ENCODE measurements at regions not wholly inside any gene's neighbourhood (a gene's known extent, or its start where the extent isn't known, plus 50 kb on each side); places are given as distances from the start of the nearest gene placed in this dataset.

- no peaks in the 10 kb centered on the region for H3K4me1 ChIP-seq (replicated peaks in 1 of 4; ENCODE audit: control insufficient read depth in 3 of 4, insufficient read depth in 4 of 4, low read length in 3 of 4)
- H4K8ac ChIP-seq (ENCODE audit: extremely low read depth, insufficient read depth, low read length), result no peak overlapping the region
- no peak overlapping the region for H2AK5ac ChIP-seq (ENCODE audit: low read depth, low read length)
- no peak overlapping the region for H2AFZ ChIP-seq (ENCODE audit: low read length)
- no peak overlapping the region for H3K23ac ChIP-seq (ENCODE audit: insufficient read length)
- CTCF ChIA-PET (ENCODE audit: partially characterized antibody), result interaction anchor here (1.1 kb wide), 1 partner anchor 8 kb away, joined by 4 read pairs; no protein-coding TSS in a partner anchor
- H3K9me3 ChIP-seq (ENCODE audit: insufficient read depth in 2 of 2, low read depth in 1 of 2, low read length in 1 of 2), result no peaks in the 10 kb centered on the region
- peaks cover 2% of the 10 kb centered on the region; the same call in 1 of the 2 replicates for H3K23me2 ChIP-seq (ENCODE audit: low read depth, low read length)
- H2BK15ac ChIP-seq (ENCODE audit: low read length), result no peak overlapping the region
- H3K14ac ChIP-seq (ENCODE audit: insufficient read length), result no peak overlapping the region
- no peak for TF ChIP-seq E2F6 (IDR thresholded peaks at IDR 0.05)
- no peak overlapping the region for H4K91ac ChIP-seq (replicated peaks; ENCODE audit: insufficient read length, low read length)
- no peak for DNase-seq (ENCODE audit: low read depth in 1 of 2, low spot score in 2 of 2)
- H2BK5ac ChIP-seq (ENCODE audit: low read depth, low read length), result no peak overlapping the region
- no peak overlapping the region for H3K56ac ChIP-seq (replicated peaks; ENCODE audit: insufficient read length, low read depth, low read length)
- H4K5ac ChIP-seq (ENCODE audit: insufficient read length, low read depth, low read length), result no peak overlapping the region
- H3K4me2 ChIP-seq (ENCODE audit: insufficient read depth in 1 of 2, low read depth in 2 of 2, low read length in 2 of 2), result no peak overlapping the region
- no peak overlapping the region for H2BK120ac ChIP-seq (replicated peaks; ENCODE audit: low read depth, low read length)
- H3K27ac ChIP-seq (ENCODE audit: low read depth, low read length), result no peak overlapping the region
- no peak overlapping the region for H3K18ac ChIP-seq (ENCODE audit: extremely low read depth, low read length)
- H3K36me3 ChIP-seq (ENCODE audit: control insufficient read depth in 2 of 4, insufficient read depth in 4 of 4, low read length in 3 of 4), result no peaks in the 10 kb centered on the region
- no peaks in the 10 kb centered on the region for H3K79me2 ChIP-seq (ENCODE audit: control insufficient read depth in 1 of 2, insufficient read depth in 2 of 2, low read length in 2 of 2)
- no peak overlapping the region for H3K9ac ChIP-seq (replicated peaks in 1 of 4; ENCODE audit: extremely low read depth in 1 of 4, low read depth in 3 of 4, low read length in 3 of 4)
- H3K79me1 ChIP-seq (ENCODE audit: low read depth, low read length), result no peaks in the 10 kb centered on the region
- H3K27me3 ChIP-seq (replicated peaks in 1 of 4; ENCODE audit: control insufficient read depth in 3 of 4, extremely low read depth in 1 of 4, insufficient read depth in 3 of 4, low read length in 3 of 4), result no peaks in the 10 kb centered on the region
- no peak overlapping the region for H2BK20ac ChIP-seq (ENCODE audit: low read length)
- 94% methylated on average over 2 of the region's 2 CpGs; no CpG with 5 or more reads in 1 of the 2 experiments for WGBS, 2 experiments (ENCODE audit: extremely low coverage in 1 of 2, insufficient coverage in 1 of 2, insufficient read length in 1 of 2, insufficient replicate concordance in 2 of 2, low coverage in 1 of 2, low lambda C conversion rate in 2 of 2, missing lambda C conversion rate in 1 of 2)
- POLR2A ChIA-PET (ENCODE audit: partially characterized antibody), result no interaction called here
- no peak for FAIRE-seq
- no peaks in the 10 kb centered on the region for H4K20me1 ChIP-seq (replicated peaks in 1 of 2; ENCODE audit: control insufficient read depth in 1 of 2, insufficient read depth in 2 of 2, low read length in 2 of 2)
- H2BK12ac ChIP-seq (ENCODE audit: low read depth, low read length), result no peak overlapping the region
- H3K4me3 ChIP-seq (ENCODE audit: extremely low read depth in 1 of 4, insufficient read depth in 2 of 4, low read depth in 3 of 4, low read length in 4 of 4), result no peak overlapping the region
- H3K4ac ChIP-seq (replicated peaks; ENCODE audit: insufficient read length, low read depth, low read length), result no peak overlapping the region
Observed at GRCh38 chr17:71572343-71572742, 548.5 kb upstream of the SOX9 start.
